ENCODE measurements at regions not wholly inside any gene's neighbourhood (a gene's known extent, or its start where the extent isn't known, plus 50 kb on each side); places are given as distances from the start of the nearest gene placed in this dataset.

DNA sequence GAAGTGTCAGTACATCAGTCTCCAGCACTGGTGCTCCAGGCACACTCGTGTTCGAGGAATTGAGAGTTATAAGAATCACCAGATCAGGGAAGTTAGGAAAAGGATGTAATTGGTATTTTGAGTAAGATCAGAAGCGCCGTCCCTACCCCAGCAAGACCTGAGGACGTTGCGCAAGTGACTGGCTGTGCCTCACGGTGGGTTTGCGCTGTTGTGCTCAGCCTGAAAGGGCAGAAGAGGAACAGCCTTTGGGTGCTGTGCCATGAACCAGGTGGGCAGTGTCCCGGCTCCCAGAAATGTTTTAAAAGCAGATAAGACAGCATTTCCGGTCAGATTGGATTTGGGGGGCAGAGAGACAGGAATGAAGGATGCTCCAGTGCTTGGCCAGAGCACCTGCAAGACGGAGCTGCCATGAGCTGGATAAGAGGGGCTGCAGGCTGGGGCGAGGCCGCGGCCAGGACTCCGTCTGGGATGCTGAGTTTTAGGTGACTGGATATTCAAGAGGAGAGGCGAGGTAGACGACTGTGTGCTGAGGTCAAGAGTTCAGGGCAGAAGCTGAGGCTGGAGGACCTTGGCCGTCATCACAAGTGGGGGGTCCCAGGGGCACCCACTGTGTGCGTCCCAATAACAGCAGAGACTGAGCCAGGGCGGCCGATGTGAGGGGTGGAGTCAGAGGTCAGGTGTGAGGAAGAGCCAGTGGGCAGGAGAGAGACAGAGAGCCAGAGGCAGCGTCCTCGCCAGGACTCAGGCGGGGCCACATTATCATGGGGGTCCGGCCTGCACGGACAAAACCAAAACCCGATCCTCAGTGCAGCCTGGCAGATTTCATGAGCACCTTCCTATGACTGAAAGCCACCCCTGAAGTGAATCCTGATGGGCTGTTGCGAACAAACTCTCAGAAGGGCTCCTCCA lies 77.7 kb upstream of the ALKAL2 start:
- DNase-seq (ENCODE audit: low read depth) (no peak), FAIRE-seq (no peak)
- TF ChIP-seq, protein P1, sequence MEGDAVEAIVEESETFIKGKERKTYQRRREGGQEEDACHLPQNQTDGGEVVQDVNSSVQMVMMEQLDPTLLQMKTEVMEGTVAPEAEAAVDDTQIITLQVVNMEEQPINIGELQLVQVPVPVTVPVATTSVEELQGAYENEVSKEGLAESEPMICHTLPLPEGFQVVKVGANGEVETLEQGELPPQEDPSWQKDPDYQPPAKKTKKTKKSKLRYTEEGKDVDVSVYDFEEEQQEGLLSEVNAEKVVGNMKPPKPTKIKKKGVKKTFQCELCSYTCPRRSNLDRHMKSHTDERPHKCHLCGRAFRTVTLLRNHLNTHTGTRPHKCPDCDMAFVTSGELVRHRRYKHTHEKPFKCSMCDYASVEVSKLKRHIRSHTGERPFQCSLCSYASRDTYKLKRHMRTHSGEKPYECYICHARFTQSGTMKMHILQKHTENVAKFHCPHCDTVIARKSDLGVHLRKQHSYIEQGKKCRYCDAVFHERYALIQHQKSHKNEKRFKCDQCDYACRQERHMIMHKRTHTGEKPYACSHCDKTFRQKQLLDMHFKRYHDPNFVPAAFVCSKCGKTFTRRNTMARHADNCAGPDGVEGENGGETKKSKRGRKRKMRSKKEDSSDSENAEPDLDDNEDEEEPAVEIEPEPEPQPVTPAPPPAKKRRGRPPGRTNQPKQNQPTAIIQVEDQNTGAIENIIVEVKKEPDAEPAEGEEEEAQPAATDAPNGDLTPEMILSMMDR (IDR thresholded peaks at IDR 0.05; ENCODE audit: insufficient read depth, low read length, severe bottlenecking), result no peak
- Histone ChIP-seq H3K36me3 (ENCODE audit: control insufficient read depth, insufficient read depth, low read length) (no peaks in the 10 kb centered on the region), H3K27me3 (ENCODE audit: control insufficient read depth, insufficient read depth, low read length) (no peaks in the 10 kb centered on the region), H3K4me3 (ENCODE audit: low read depth, low read length) (no peak overlapping the region)

DNA sequence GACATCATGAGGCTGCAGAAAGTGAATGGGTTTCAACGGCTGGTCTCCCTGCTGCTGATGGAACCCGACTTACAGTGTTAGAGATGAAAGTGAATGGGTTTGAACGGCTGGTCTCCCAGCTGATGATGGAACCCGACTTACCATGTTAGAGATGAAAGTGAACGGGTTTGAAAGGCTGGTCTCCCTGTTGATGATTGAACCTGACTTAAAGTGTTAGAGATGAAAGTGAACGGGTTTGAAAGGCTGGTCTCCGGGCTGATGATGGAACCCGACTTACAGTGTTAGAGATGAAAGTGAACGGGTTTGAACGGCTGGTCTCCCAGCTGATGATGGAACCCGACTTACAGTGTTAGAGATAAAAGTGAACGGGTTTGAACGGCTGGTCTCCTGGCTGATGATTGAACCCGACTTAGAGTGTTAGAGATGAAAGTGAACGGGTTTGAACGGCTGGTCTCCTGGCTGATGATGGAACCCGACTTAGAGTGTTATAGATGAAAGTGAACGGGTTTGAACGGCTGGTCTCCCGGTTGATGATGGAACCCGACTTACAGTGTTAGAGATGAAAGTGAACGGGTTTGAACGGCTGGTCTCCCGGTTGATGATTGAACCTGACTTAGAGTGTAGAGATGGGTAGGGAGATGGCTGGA lies 76.1 kb upstream of the ALKAL2 start:
- no peak for DNase-seq (ENCODE audit: low read depth)
- Histone ChIP-seq H3K27me3 (ENCODE audit: control insufficient read depth, insufficient read depth, low read length) (no peaks in the 10 kb centered on the region), H3K4me3 (ENCODE audit: low read depth, low read length) (no peak overlapping the region), H3K36me3 (ENCODE audit: control insufficient read depth, insufficient read depth, low read length) (no peaks in the 10 kb centered on the region)
- TF ChIP-seq, protein P1 (IDR thresholded peaks at IDR 0.05; ENCODE audit: insufficient read depth, low read length, severe bottlenecking), result no peak
- no peak for FAIRE-seq

DNA sequence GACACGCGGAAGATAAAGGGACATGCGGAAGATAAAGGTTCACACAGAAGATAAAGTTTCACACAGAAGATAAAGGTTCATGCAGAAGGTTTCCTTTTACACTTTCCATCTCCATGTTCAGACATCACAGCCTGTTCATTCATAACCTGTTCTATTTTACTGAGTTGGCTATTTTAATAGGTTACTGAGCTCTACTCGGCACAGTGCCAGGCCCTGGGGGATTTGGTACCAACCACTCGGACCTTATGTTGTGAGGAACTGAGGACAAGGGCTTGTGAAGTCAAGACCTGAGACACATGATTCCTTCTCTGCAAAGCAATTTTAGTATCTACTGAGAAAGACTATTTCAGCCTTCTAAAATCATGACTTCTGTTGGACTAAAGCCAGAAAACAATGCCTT lies 75.0 kb upstream of the ALKAL2 start:
- no peaks in the 10 kb centered on the region for H3K27me3 ChIP-seq (ENCODE audit: control insufficient read depth, insufficient read depth, low read length)
- no peak for FAIRE-seq
- H3K36me3 ChIP-seq (ENCODE audit: control insufficient read depth, insufficient read depth, low read length), result no peaks in the 10 kb centered on the region
- H3K4me3 ChIP-seq (ENCODE audit: low read depth, low read length), result no peak overlapping the region
- TF ChIP-seq, protein P1 (IDR thresholded peaks at IDR 0.05; ENCODE audit: insufficient read depth, low read length, severe bottlenecking), result no peak
- no peak for DNase-seq (ENCODE audit: low read depth)

DNA sequence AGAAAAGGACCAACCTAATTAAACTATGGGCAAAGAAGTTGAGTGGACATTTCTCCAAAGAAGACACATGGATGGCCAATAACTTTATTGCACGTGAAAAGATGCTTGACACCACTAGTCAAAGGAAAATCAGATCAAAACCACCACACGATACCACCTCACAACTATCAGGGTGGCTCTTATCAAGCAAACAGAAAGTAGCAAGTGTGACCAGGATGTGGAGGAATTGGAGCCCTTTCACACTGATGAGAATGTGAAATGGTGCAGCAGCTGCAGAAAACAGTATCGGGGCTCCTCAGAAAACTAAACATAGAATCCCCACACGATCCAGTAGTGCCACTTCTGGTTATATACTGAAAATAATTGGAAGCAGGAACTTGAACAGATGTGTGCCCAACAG lies 72.2 kb upstream of the ALKAL2 start:
- Histone ChIP-seq H3K4me3 (ENCODE audit: low read depth, low read length) (no peak overlapping the region), H3K27me3 (ENCODE audit: control insufficient read depth, insufficient read depth, low read length) (no peaks in the 10 kb centered on the region), H3K36me3 (ENCODE audit: control insufficient read depth, insufficient read depth, low read length) (no peaks in the 10 kb centered on the region)
- TF ChIP-seq, protein P1 (IDR thresholded peaks at IDR 0.05; ENCODE audit: insufficient read depth, low read length, severe bottlenecking), result no peak
- DNase-seq (ENCODE audit: low read depth), result no peak
- no peak for FAIRE-seq

DNA sequence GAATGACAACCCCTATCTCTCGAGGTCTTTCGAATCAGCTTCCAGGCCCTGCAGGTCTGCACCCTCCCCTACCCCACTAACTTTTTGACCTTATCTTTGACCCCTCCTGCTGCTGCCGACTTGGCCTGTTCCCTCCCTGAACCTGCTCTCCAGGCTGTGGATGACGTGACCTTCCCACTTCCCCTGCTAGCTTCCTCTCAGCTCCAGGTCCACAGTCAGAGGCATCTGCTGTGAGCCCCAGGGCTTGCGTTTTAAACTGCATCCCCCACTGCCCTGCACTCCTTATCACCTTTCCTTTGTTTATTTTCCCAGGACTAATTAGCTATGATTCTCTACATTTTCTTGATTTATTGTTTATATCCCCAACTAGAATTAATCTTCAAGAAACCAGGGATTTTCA lies 71.2 kb upstream of the ALKAL2 start:
- DNase-seq (ENCODE audit: low read depth) (no peak), FAIRE-seq (no peak)
- TF ChIP-seq, protein P1 (IDR thresholded peaks at IDR 0.05; ENCODE audit: insufficient read depth, low read length, severe bottlenecking), result no peak
- Histone ChIP-seq H3K4me3 (ENCODE audit: low read depth, low read length) (no peak overlapping the region), H3K36me3 (ENCODE audit: control insufficient read depth, insufficient read depth, low read length) (no peaks in the 10 kb centered on the region), H3K27me3 (ENCODE audit: control insufficient read depth, insufficient read depth, low read length) (no peaks in the 10 kb centered on the region)
